K562 (cell line): ENCODE measurements at regions not wholly inside any gene's neighbourhood (a gene's known extent, or its start where the extent isn't known, plus 50 kb on each side); places are given as distances from the start of the nearest gene placed in this dataset.

Source experiments
- ATAC-seq: fragments of 200-7000 bp; cut with Tn5 transposase; 3 replicates; pipeline ENCODE4 v1.9.1; 2020; ENCODE audit warnings: moderate library complexity
- BruUV-seq: library from RNA; stranded (reverse); fragments of 400-500 nt; replicated peaks from 2 replicates; lab custom pipeline; 2021; lab: Mats Ljungman, UMichigan
- CTCF ChIA-PET: fragments of 300-600 bp; formaldehyde crosslinking; extraction: SDS; loops from one replicate; lab custom pipeline; 2021; ENCODE audit warnings: low intra/inter-chr PET ratio; lab: Yijun Ruan, JAX
- POLR2A ChIA-PET: fragments of 300-600, 350-650 bp; sonication (Branson Sonifier 250); formaldehyde crosslinking; extraction: SDS; loops from one replicate; lab custom pipeline; 2021; ENCODE audit warnings: antibody characterized with exemption, inconsistent platforms; lab: Yijun Ruan, JAX
- DNase-seq, 4 experiments: peaks; one replicate each; pipeline versions ENCODE4 v3.0.0 to v3.0.0-alpha.2; 2011 to 2018; ENCODE audit warnings: low spot score in 3 of 4, mixed read lengths in 3 of 4; ENCODE audit errors: extremely low read depth in 1 of 4
- FAIRE-seq: peaks from 2 replicates; lab custom pipeline; 2011; peaks lifted over from hg19 to GRCh38; lab: Jason Lieb, UNC
- H2AFZ ChIP-seq: 2 replicates; pipeline ENCODE4 v1.6.0; 2011; ENCODE audit warnings: low read depth, low read length, control low read depth, inconsistent platforms
- H3K27ac ChIP-seq: fragments of 200-600 bp; 3 replicates; pipeline ENCODE4 v1.8.0; 2011; ENCODE audit warnings: low read depth, mild to moderate bottlenecking, control low read depth, inconsistent platforms, low read length, moderate library complexity, mixed read lengths; ENCODE audit errors: extremely low read depth
- H3K27me3 ChIP-seq, 2 experiments: fragments of 300-600 bp in 1 of 2; 2 replicates in 1 of 2; 3 replicates in 1 of 2; pipeline versions ENCODE4 v1.6.0 to v1.8.0; 2011; ENCODE audit warnings: inconsistent platforms in 2 of 2, low read length in 2 of 2, mild to moderate bottlenecking in 1 of 2, mixed read lengths in 1 of 2, moderate library complexity in 1 of 2; ENCODE audit not compliant: control insufficient read depth in 2 of 2, insufficient read depth in 2 of 2
- H3K36me3 ChIP-seq: fragments of 300-600 bp; 3 replicates; pipeline ENCODE4 v1.8.0; 2011; ENCODE audit warnings: mild to moderate bottlenecking, low read length, inconsistent platforms; ENCODE audit not compliant: control insufficient read depth, insufficient read depth
- H3K4me1 ChIP-seq, 2 experiments: fragments of 200-600 bp in 1 of 2; replicated peaks in 1 of 2; 2 replicates in 1 of 2; 3 replicates in 1 of 2; pipeline versions ENCODE4 v1.5.1 to v1.8.0; 2011; ENCODE audit warnings: inconsistent platforms in 2 of 2, low read length in 2 of 2, mild to moderate bottlenecking in 1 of 2, mixed read lengths in 1 of 2, moderate library complexity in 1 of 2; ENCODE audit not compliant: control insufficient read depth in 2 of 2, insufficient read depth in 2 of 2
- H3K4me2 ChIP-seq: 2 replicates; pipeline ENCODE4 v1.6.1; 2011; ENCODE audit warnings: low read length, control low read depth, inconsistent platforms, mixed read lengths; ENCODE audit not compliant: insufficient read depth
- H3K4me3 ChIP-seq: fragments of 200-600 bp; sonication (generic), shearing (Covaris generic); 2 replicates; pipeline ENCODE4 v1.5.1; 2016; ENCODE audit warnings: control low read depth, inconsistent platforms
- H3K79me2 ChIP-seq: fragments of 200-600 bp; 3 replicates; pipeline ENCODE4 v1.8.0; 2011; ENCODE audit warnings: low read length, inconsistent platforms; ENCODE audit not compliant: control insufficient read depth, insufficient read depth
- H3K9ac ChIP-seq, 2 experiments: 2 replicates each; pipeline versions ENCODE4 v1.6.0 to v1.6.1; 2011; ENCODE audit warnings: low read depth in 2 of 2, low read length in 2 of 2, control low read depth in 1 of 2, inconsistent platforms in 1 of 2, mild to moderate bottlenecking in 1 of 2, mixed read lengths in 1 of 2; ENCODE audit not compliant: insufficient read depth in 1 of 2
- H3K9me1 ChIP-seq: one replicate; pipeline ENCODE4 v1.6.0; 2011; ENCODE audit warnings: inconsistent platforms, mild to moderate bottlenecking, low read length, moderate library complexity; ENCODE audit not compliant: control insufficient read depth, insufficient read depth
- H3K9me3 ChIP-seq: replicated peaks from 2 replicates; pipeline ENCODE4 v1.5.1; 2011; ENCODE audit warnings: low read depth, low read length, inconsistent platforms; ENCODE audit not compliant: control insufficient read depth, insufficient read depth
- H4K20me1 ChIP-seq: replicated peaks from 2 replicates; pipeline ENCODE4 v1.6.1; 2011; ENCODE audit warnings: low read length, inconsistent platforms, mixed read lengths; ENCODE audit not compliant: control insufficient read depth, insufficient read depth
- TFE3 ChIP-seq: fragments of 450-650 bp; formaldehyde crosslinking; IDR thresholded peaks from 2 replicates; pipeline ENCODE4 v1.4.0; 2020; ENCODE audit warnings: mild to moderate bottlenecking, mixed read lengths
- ZNF764 ChIP-seq: fragments of 250-450 bp; sonication (Bioruptor Pico); IDR thresholded peaks from 2 replicates; pipeline ENCODE4 v1.4.0; 2020; ENCODE audit warnings: low read depth, mild to moderate bottlenecking, moderate library complexity
- WGBS: fragments of 100-300 bp; shearing (Covaris generic); methylation state at CpG from one replicate; pipeline ENCODE4 v1.1.6; 2016; ENCODE audit warnings: low coverage, mixed read lengths; ENCODE audit not compliant: insufficient coverage; ENCODE audit errors: missing lambda C conversion rate; 5-methylcytosine and 5-hydroxymethylcytosine counted together
- in situ Hi-C: fragments of 300-500 bp; cut with MboI; formaldehyde crosslinking; loops from 4 replicates; pipeline ENCODE4 v1.15.0; 2018; ENCODE audit warnings: inconsistent platforms, mixed read lengths
- intact Hi-C: fragments of 100-400 bp; cut with micrococcal nuclease; formaldehyde crosslinking; loops from 2 replicates; pipeline ENCODE4 v1.14.2; 2022

- WGBS: 0% methylated on average over 17 of the region's 17 CpGs
- H3K79me2 ChIP-seq: no peaks in the 10 kb centered on the region
These were observed 204.0 kb upstream of the NSMCE3 start for GRCh38 chr15:29473621-29474105.

More at GRCh38 chr15:29473621-29474105, 204.0 kb upstream of the NSMCE3 start:
- H3K36me3 ChIP-seq: no peaks in the 10 kb centered on the region
- no peak for DNase-seq
- H3K4me2 ChIP-seq: no peak overlapping the region
- H3K4me3 ChIP-seq: no peak overlapping the region
- H4K20me1 ChIP-seq: no peaks in the 10 kb centered on the region
- no peak for FAIRE-seq
- no peaks in the 10 kb centered on the region for H3K9me3 ChIP-seq
- POLR2A ChIA-PET: no interaction called here
- no peaks in the 10 kb centered on the region for H3K9me1 ChIP-seq
- CTCF ChIA-PET: no interaction called here
- H3K4me1 ChIP-seq: no peaks in the 10 kb centered on the region
- peaks cover 20 to 47% of the 10 kb centered on the region in 2 experiments; a peak in 4 of 5 replicates for H3K27me3 ChIP-seq
- ATAC-seq: no peak
- H3K9ac ChIP-seq: no peak overlapping the region
- in situ Hi-C loops (no loop called here), intact Hi-C loops (no loop called here)
- no peak overlapping the region for H3K27ac ChIP-seq
- TF ChIP-seq ZNF764 (CRISPR knock-in tag): no peak
- no peak for TF ChIP-seq TFE3 (CRISPR knock-in tag)
- TF ChIP-seq, all 486 proteins: peak for 0
- BruUV-seq: no TSS peak
- H2AFZ ChIP-seq: no peak overlapping the region
